Trophoblast cell (in vitro differentiated cells and primary cell): ENCODE measurements at regions not wholly inside any gene's neighbourhood (a gene's known extent, or its start where the extent isn't known, plus 50 kb on each side); places are given as distances from the start of the nearest gene placed in this dataset.

Experiments used
- DNase-seq, 2 donors: peaks; one replicate each; pipeline ENCODE4 v3.0.0-alpha.2; 2016
- H2AFZ ChIP-seq: 2 replicates; pipeline ENCODE4 v1.6.1; 2013; ENCODE audit warnings: low read length, moderate library complexity, mild to moderate bottlenecking; ENCODE audit not compliant: insufficient read depth, poor library complexity
- H2AK5ac ChIP-seq: 2 replicates; pipeline ENCODE4 v1.6.1; 2013; ENCODE audit warnings: mild to moderate bottlenecking, low read length
- H2BK120ac ChIP-seq: 2 replicates; pipeline ENCODE4 v1.6.1; 2013; ENCODE audit warnings: low read length, mild to moderate bottlenecking, moderate library complexity; ENCODE audit not compliant: insufficient read depth, poor library complexity
- H2BK12ac ChIP-seq: 2 replicates; pipeline ENCODE4 v1.6.1; 2013; ENCODE audit warnings: mild to moderate bottlenecking, low read length, moderate library complexity
- H2BK5ac ChIP-seq: 2 replicates; pipeline ENCODE4 v1.6.1; 2013; ENCODE audit warnings: low read length, low read depth, moderate library complexity, mild to moderate bottlenecking; ENCODE audit not compliant: poor library complexity
- H3K14ac ChIP-seq: 2 replicates; pipeline ENCODE4 v1.6.1; 2013; ENCODE audit warnings: mild to moderate bottlenecking, low read length
- H3K18ac ChIP-seq: 2 replicates; pipeline ENCODE4 v1.6.1; 2013; ENCODE audit warnings: mild to moderate bottlenecking, low read length
- H3K23ac ChIP-seq: 2 replicates; pipeline ENCODE4 v1.6.1; 2013; ENCODE audit warnings: low read length
- H3K27ac ChIP-seq: 2 replicates; pipeline ENCODE4 v1.5.1; 2013; ENCODE audit warnings: low read depth, mild to moderate bottlenecking, inconsistent platforms, low read length, moderate library complexity
- H3K27me3 ChIP-seq: 2 replicates; pipeline ENCODE4 v1.6.1; 2013; ENCODE audit warnings: inconsistent platforms, mild to moderate bottlenecking, low read length, moderate library complexity; ENCODE audit not compliant: insufficient read depth
- H3K36me3 ChIP-seq, 2 experiments: 1 replicate in 1 of 2; 2 replicates in 1 of 2; pipeline ENCODE4 v1.6.1; 2013; ENCODE audit warnings: low read length in 2 of 2, mild to moderate bottlenecking in 2 of 2, moderate library complexity in 1 of 2; ENCODE audit not compliant: insufficient read depth in 2 of 2, control insufficient read depth in 1 of 2
- H3K4ac ChIP-seq: 2 replicates; pipeline ENCODE4 v1.6.1; 2013; ENCODE audit warnings: low read depth, mild to moderate bottlenecking, low read length, moderate library complexity
- H3K4me1 ChIP-seq, 2 experiments: 1 replicate in 1 of 2; 2 replicates in 1 of 2; pipeline ENCODE4 v1.6.1; 2013; ENCODE audit warnings: low read length in 2 of 2, mild to moderate bottlenecking in 2 of 2, moderate library complexity in 1 of 2; ENCODE audit not compliant: insufficient read depth in 2 of 2, control insufficient read depth in 1 of 2
- H3K4me2 ChIP-seq: 2 replicates; pipeline ENCODE4 v1.6.1; 2013; ENCODE audit warnings: inconsistent platforms, mild to moderate bottlenecking, low read length, moderate library complexity
- H3K4me3 ChIP-seq: 2 replicates; pipeline ENCODE4 v1.5.1; 2013; ENCODE audit warnings: mild to moderate bottlenecking, low read depth, low read length, inconsistent platforms
- H3K79me1 ChIP-seq: one replicate; pipeline ENCODE4 v1.6.1; 2013; ENCODE audit warnings: low read length
- H3K79me2 ChIP-seq: 2 replicates; pipeline ENCODE4 v1.6.1; 2013; ENCODE audit warnings: low read length, mild to moderate bottlenecking; ENCODE audit not compliant: control insufficient read depth, insufficient read depth, poor library complexity
- H3K9ac ChIP-seq: 2 replicates; pipeline ENCODE4 v1.6.1; 2013; ENCODE audit warnings: mild to moderate bottlenecking, low read length
- H3K9me3 ChIP-seq: 2 replicates; pipeline ENCODE4 v1.6.1; 2013; ENCODE audit warnings: low read depth, mild to moderate bottlenecking, control low read depth, inconsistent platforms, low read length; ENCODE audit not compliant: insufficient read depth
- H4K12ac ChIP-seq: 2 replicates; pipeline ENCODE4 v1.6.1; 2013; ENCODE audit warnings: low read depth, mild to moderate bottlenecking, low read length, moderate library complexity
- H4K8ac ChIP-seq: 2 replicates; pipeline ENCODE4 v1.6.1; 2013; ENCODE audit warnings: low read depth, mild to moderate bottlenecking, low read length, moderate library complexity
- H4K91ac ChIP-seq: one replicate; pipeline ENCODE4 v1.6.1; 2013; ENCODE audit warnings: low read depth, mild to moderate bottlenecking, low read length, moderate library complexity
- WGBS: extraction: QIAGEN DNeasy Blood & Tissue Kit; methylation state at CpG from one replicate; pipeline ENCODE4 v1.1.7; 2013; ENCODE audit warnings: missing lambda C conversion rate; ENCODE audit not compliant: insufficient read length, insufficient coverage; ENCODE audit errors: extremely low coverage; 5-methylcytosine and 5-hydroxymethylcytosine counted together

GRCh38 chr7:41627645-41628298, 75.1 kb downstream of the INHBA start:
- H3K14ac ChIP-seq: no peak overlapping the region
- no peak overlapping the region for H2BK12ac ChIP-seq
- no CpG with 5 or more reads among the region's 8 CpGs for WGBS
- peaks cover 2% of the 10 kb centered on the region for H3K79me1 ChIP-seq
- H4K12ac ChIP-seq: no peak overlapping the region
- H3K79me2 ChIP-seq: no peaks in the 10 kb centered on the region
- H3K9ac ChIP-seq: no peak overlapping the region
- no peak overlapping the region for H3K18ac ChIP-seq
- H4K8ac ChIP-seq: no peak overlapping the region
- no peak overlapping the region for H3K4ac ChIP-seq
- no peak overlapping the region for H3K4me2 ChIP-seq
- DNase-seq: peak in 1 of 2 donors; percentile 16
- peaks cover 1 to 2% of the 10 kb centered on the region in 2 experiments for H3K4me1 ChIP-seq
- H3K23ac ChIP-seq: no peak overlapping the region
- H3K36me3 ChIP-seq: no peaks in the 10 kb centered on the region
- H2AK5ac ChIP-seq: no peak overlapping the region
- H3K27ac ChIP-seq: no peak overlapping the region
- H3K27me3 ChIP-seq: no peaks in the 10 kb centered on the region
- H2BK5ac ChIP-seq: no peak overlapping the region
- no peak overlapping the region for H2AFZ ChIP-seq
- H3K4me3 ChIP-seq: no peak overlapping the region
- no peaks in the 10 kb centered on the region for H3K9me3 ChIP-seq
- no peak overlapping the region for H2BK120ac ChIP-seq
- no peak overlapping the region for H4K91ac ChIP-seq

DNA sequence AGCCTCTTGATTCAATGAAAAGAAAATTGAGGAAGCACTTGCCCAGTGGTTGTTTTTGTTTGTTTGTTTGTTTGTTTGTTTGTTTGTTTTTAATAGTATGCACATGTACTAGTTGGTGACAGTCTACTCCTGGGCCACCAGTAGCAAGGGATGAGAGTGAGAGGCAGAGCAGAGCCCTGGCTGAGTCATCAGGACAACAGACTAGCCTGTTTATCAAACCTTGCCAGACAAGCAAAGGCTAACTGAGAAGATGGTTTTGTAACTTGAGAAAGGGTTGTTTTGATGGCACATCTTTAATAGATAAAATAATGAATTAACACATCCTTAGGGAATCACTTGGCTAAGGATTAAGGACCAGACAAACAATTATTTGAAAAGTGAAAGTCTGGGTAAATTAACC, 78.1 kb downstream of the INHBA start:
- no peak overlapping the region for H3K4me3 ChIP-seq
- no peak overlapping the region for H2AK5ac ChIP-seq
- DNase-seq: peak in 1 of 2 donors; percentile 14
- H3K4me1 ChIP-seq: peaks cover 5% of the 10 kb centered on the region in 2 experiments
- H2BK120ac ChIP-seq: no peak overlapping the region
- no peak overlapping the region for H2BK12ac ChIP-seq
- H3K4me2 ChIP-seq: no peak overlapping the region
- no peak overlapping the region for H3K18ac ChIP-seq
- H3K23ac ChIP-seq: no peak overlapping the region
- H3K79me1 ChIP-seq: peaks cover 5% of the 10 kb centered on the region
- H3K14ac ChIP-seq: no peak overlapping the region
- H4K12ac ChIP-seq: no peak overlapping the region
- no peak overlapping the region for H4K8ac ChIP-seq
- no peaks in the 10 kb centered on the region for H3K27me3 ChIP-seq
- H4K91ac ChIP-seq: no peak overlapping the region
- no peaks in the 10 kb centered on the region for H3K9me3 ChIP-seq
- H3K36me3 ChIP-seq: no peaks in the 10 kb centered on the region
- no peak overlapping the region for H3K9ac ChIP-seq
- no peak overlapping the region for H2BK5ac ChIP-seq
- no peaks in the 10 kb centered on the region for H3K79me2 ChIP-seq
- H3K4ac ChIP-seq: no peak overlapping the region
- H2AFZ ChIP-seq: no peak overlapping the region
- no peak overlapping the region for H3K27ac ChIP-seq

- WGBS: 100% methylated on average over 1 of the region's 7 CpGs
- Histone ChIP-seq H3K79me2 (no peaks in the 10 kb centered on the region), H4K12ac (no peak overlapping the region), H3K4me3 (no peak overlapping the region), H4K8ac (no peak overlapping the region), H3K27ac (no peak overlapping the region), H3K79me1 (peaks cover 5% of the 10 kb centered on the region), H2AK5ac (no peak overlapping the region), H3K9me3 (no peaks in the 10 kb centered on the region), H2BK120ac (peak overlapping the region; percentile 84), H2BK5ac (peak overlapping the region; percentile 52), H2BK12ac (no peak overlapping the region), H3K4ac (no peak overlapping the region), H3K4me2 (no peak overlapping the region), H2AFZ (peak overlapping the region; percentile 81), H3K4me1 (peaks cover 5% of the 10 kb centered on the region in 2 experiments), H3K18ac (no peak overlapping the region), H3K36me3 (no peaks in the 10 kb centered on the region), H3K14ac (peak overlapping the region; percentile 47), H3K23ac (no peak overlapping the region), H3K27me3 (no peaks in the 10 kb centered on the region), H4K91ac (peak overlapping the region; percentile 82), H3K9ac (no peak overlapping the region)
- peak; percentile 72 to 93 for DNase-seq
Measured at GRCh38 chr7:41621953-41622831, 80.7 kb downstream of the INHBA start.

DNA sequence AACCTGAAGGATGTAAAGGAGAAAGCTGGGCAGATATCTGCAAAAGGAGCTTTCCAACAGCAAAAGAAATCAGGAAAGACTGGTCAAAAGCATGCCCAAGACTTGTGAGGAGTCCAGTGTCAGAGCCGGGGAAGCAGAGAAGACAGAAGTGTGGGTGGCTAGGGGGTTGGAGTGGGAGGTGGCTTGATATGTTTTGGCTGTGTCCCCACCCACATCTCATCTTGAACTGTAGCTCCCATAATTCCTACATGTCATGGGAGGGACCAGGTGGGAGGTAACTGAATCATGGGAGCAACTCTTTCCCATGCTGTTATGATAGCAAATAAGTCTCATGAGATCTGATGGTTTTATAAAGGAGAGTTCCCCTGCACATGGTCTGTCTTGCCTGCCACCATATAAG, 84.9 kb downstream of the INHBA start:
- H2AK5ac ChIP-seq: no peak overlapping the region
- no peaks in the 10 kb centered on the region for H3K36me3 ChIP-seq
- no peak overlapping the region for H3K9ac ChIP-seq
- H3K4me2 ChIP-seq: no peak overlapping the region
- DNase-seq: no peak
- no peak overlapping the region for H2BK5ac ChIP-seq
- no peak overlapping the region for H3K4me3 ChIP-seq
- H3K79me2 ChIP-seq: no peaks in the 10 kb centered on the region
- WGBS: no CpG with 5 or more reads among the region's 1 CpG
- no peaks in the 10 kb centered on the region for H3K27me3 ChIP-seq
- H3K27ac ChIP-seq: no peak overlapping the region
- peaks cover 2 to 4% of the 10 kb centered on the region in 2 experiments for H3K4me1 ChIP-seq
- no peak overlapping the region for H2BK12ac ChIP-seq
- no peak overlapping the region for H2AFZ ChIP-seq
- H3K79me1 ChIP-seq: peaks cover 5% of the 10 kb centered on the region
- H4K8ac ChIP-seq: no peak overlapping the region
- H3K14ac ChIP-seq: no peak overlapping the region
- H2BK120ac ChIP-seq: no peak overlapping the region
- no peak overlapping the region for H3K18ac ChIP-seq
- no peak overlapping the region for H3K23ac ChIP-seq
- no peak overlapping the region for H3K4ac ChIP-seq
- H4K91ac ChIP-seq: no peak overlapping the region
- H3K9me3 ChIP-seq: no peaks in the 10 kb centered on the region
- no peak overlapping the region for H4K12ac ChIP-seq
